Smooth muscle cell (in vitro differentiated cells): ENCODE measurements at regions not wholly inside any gene's neighbourhood (a gene's known extent, or its start where the extent isn't known, plus 50 kb on each side); places are given as distances from the start of the nearest gene placed in this dataset.

ENCODE experiments used
- DNase-seq: peaks from one replicate; lab custom pipeline; 2025; ENCODE audit not compliant: unreplicated experiment; lab: John Stamatoyannopoulos, UW
- H2AFZ ChIP-seq: fragments of 200-600 bp; sonication (generic); 2 replicates; pipeline ENCODE4 v1.6.0; 2016; ENCODE audit warnings: antibody characterized with exemption, low read depth, mild to moderate bottlenecking
- H3F3A ChIP-seq: fragments of 200-600 bp; sonication (generic); 2 replicates; pipeline ENCODE4 v1.6.0; 2017; ENCODE audit warnings: antibody characterized with exemption, low read depth
- H3K27ac ChIP-seq: fragments of 200-600 bp; sonication (generic); 2 replicates; pipeline ENCODE4 v1.5.1; 2016; ENCODE audit warnings: low read depth, mild to moderate bottlenecking
- H3K27me3 ChIP-seq: fragments of 200-600 bp; sonication (generic); 2 replicates; pipeline ENCODE4 v1.6.1; 2016; ENCODE audit warnings: low read depth, mild to moderate bottlenecking
- H3K36me3 ChIP-seq: fragments of 200-600 bp; sonication (generic); 2 replicates; pipeline ENCODE4 v1.5.1; 2016; ENCODE audit warnings: low read depth
- H3K4me1 ChIP-seq: fragments of 200-600 bp; sonication (generic); 2 replicates; pipeline ENCODE4 v1.5.1; 2016; ENCODE audit warnings: low read depth
- H3K4me2 ChIP-seq: fragments of 200-600 bp; sonication (generic); 2 replicates; pipeline ENCODE4 v1.6.0; 2016; ENCODE audit warnings: mild to moderate bottlenecking
- H3K4me3 ChIP-seq: fragments of 200-600 bp; sonication (generic); 2 replicates; pipeline ENCODE4 v1.5.1; 2016; ENCODE audit warnings: mild to moderate bottlenecking
- H3K79me2 ChIP-seq: fragments of 200-600 bp; sonication (generic); 2 replicates; pipeline ENCODE4 v1.6.0; 2016; ENCODE audit warnings: low read depth, mild to moderate bottlenecking
- H3K9ac ChIP-seq: fragments of 200-600 bp; sonication (generic); 2 replicates; pipeline ENCODE4 v1.6.0; 2016; ENCODE audit warnings: low read depth
- H3K9me3 ChIP-seq: fragments of 200-600 bp; sonication (generic); replicated peaks from 2 replicates; pipeline ENCODE4 v1.5.1; 2016; ENCODE audit warnings: low read depth
- H4K20me1 ChIP-seq: fragments of 200-600 bp; sonication (generic); 2 replicates; pipeline ENCODE4 v1.6.0; 2016; ENCODE audit warnings: low read depth
- WGBS: methylation state at CpG from one replicate; pipeline ENCODE4 v1.1.7; 2016; ENCODE audit warnings: low lambda C conversion rate; 5-methylcytosine and 5-hydroxymethylcytosine counted together
- TF ChIP-seq, protein P1 (sequence below): fragments of 200-600 bp; sonication (generic); IDR thresholded peaks from 2 replicates; pipeline ENCODE4 v1.5.1; 2017; ENCODE audit warnings: borderline replicate concordance, mild to moderate bottlenecking, antibody characterized with exemption; ENCODE audit not compliant: insufficient read depth, poor library complexity, severe bottlenecking

- Histone ChIP-seq H3K4me1 (no peaks in the 10 kb centered on the region), H3K27me3 (no peaks in the 10 kb centered on the region), H2AFZ (no peak overlapping the region), H3K9me3 (no peaks in the 10 kb centered on the region), H3K9ac (no peak overlapping the region), H3K4me3 (no peak overlapping the region), H3K36me3 (no peaks in the 10 kb centered on the region), H3F3A (no peaks in the 10 kb centered on the region), H4K20me1 (no peaks in the 10 kb centered on the region), H3K27ac (no peak overlapping the region), H3K79me2 (no peaks in the 10 kb centered on the region), H3K4me2 (no peak overlapping the region)
- TF ChIP-seq, protein P1, sequence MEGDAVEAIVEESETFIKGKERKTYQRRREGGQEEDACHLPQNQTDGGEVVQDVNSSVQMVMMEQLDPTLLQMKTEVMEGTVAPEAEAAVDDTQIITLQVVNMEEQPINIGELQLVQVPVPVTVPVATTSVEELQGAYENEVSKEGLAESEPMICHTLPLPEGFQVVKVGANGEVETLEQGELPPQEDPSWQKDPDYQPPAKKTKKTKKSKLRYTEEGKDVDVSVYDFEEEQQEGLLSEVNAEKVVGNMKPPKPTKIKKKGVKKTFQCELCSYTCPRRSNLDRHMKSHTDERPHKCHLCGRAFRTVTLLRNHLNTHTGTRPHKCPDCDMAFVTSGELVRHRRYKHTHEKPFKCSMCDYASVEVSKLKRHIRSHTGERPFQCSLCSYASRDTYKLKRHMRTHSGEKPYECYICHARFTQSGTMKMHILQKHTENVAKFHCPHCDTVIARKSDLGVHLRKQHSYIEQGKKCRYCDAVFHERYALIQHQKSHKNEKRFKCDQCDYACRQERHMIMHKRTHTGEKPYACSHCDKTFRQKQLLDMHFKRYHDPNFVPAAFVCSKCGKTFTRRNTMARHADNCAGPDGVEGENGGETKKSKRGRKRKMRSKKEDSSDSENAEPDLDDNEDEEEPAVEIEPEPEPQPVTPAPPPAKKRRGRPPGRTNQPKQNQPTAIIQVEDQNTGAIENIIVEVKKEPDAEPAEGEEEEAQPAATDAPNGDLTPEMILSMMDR = no peak
- DNase-seq = no peak
- 44% methylated on average over 1 of the region's 1 CpG for WGBS
Measured at GRCh38 chr7:35491233-35491632, 203.7 kb downstream of the HERPUD2 start.

GRCh38 chr7:35487841-35488240 is 207.1 kb downstream of the HERPUD2 start:
- H2AFZ ChIP-seq = no peak overlapping the region
- TF ChIP-seq, protein P1 = no peak
- H4K20me1 ChIP-seq = no peaks in the 10 kb centered on the region
- no peak overlapping the region for H3K27ac ChIP-seq
- no peak overlapping the region for H3K4me2 ChIP-seq
- DNase-seq = no peak
- 93% methylated on average over 2 of the region's 2 CpGs for WGBS
- no peak overlapping the region for H3K9ac ChIP-seq
- no peak overlapping the region for H3K4me3 ChIP-seq
- H3F3A ChIP-seq = no peaks in the 10 kb centered on the region
- no peaks in the 10 kb centered on the region for H3K79me2 ChIP-seq
- no peaks in the 10 kb centered on the region for H3K36me3 ChIP-seq
- H3K9me3 ChIP-seq = no peaks in the 10 kb centered on the region
- peaks cover 10% of the 10 kb centered on the region for H3K4me1 ChIP-seq
- H3K27me3 ChIP-seq = no peaks in the 10 kb centered on the region

DNA sequence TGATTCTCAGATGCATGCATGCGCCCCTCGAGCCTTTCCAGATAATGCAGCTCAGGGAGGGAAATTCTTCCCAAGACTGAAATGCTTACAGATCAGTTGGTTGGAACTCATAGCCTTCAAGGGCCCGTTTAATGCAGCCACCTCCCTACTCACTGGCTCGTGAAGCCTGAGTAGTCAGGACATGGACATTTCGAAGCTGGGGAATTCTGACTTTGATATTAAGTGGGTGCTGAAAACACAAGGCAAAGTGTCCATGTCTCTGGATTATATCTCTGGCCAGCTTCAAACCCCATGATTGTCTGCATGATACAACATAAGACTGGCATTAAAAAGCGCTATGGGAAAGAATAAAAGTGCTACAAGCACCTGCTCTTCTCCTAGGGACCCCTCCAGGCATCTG is 207.5 kb downstream of the HERPUD2 start:
- no peaks in the 10 kb centered on the region for H4K20me1 ChIP-seq
- TF ChIP-seq, protein P1 = no peak
- H3K36me3 ChIP-seq = no peaks in the 10 kb centered on the region
- no peak overlapping the region for H3K9ac ChIP-seq
- H3K4me1 ChIP-seq = peaks cover 10% of the 10 kb centered on the region
- H3F3A ChIP-seq = no peaks in the 10 kb centered on the region
- no peak overlapping the region for H2AFZ ChIP-seq
- no peaks in the 10 kb centered on the region for H3K79me2 ChIP-seq
- H3K4me2 ChIP-seq = no peak overlapping the region
- no peak for DNase-seq
- no peaks in the 10 kb centered on the region for H3K9me3 ChIP-seq
- no peaks in the 10 kb centered on the region for H3K27me3 ChIP-seq
- H3K27ac ChIP-seq = no peak overlapping the region
- no peak overlapping the region for H3K4me3 ChIP-seq
- WGBS = 86% methylated on average over 6 of the region's 6 CpGs

DNA sequence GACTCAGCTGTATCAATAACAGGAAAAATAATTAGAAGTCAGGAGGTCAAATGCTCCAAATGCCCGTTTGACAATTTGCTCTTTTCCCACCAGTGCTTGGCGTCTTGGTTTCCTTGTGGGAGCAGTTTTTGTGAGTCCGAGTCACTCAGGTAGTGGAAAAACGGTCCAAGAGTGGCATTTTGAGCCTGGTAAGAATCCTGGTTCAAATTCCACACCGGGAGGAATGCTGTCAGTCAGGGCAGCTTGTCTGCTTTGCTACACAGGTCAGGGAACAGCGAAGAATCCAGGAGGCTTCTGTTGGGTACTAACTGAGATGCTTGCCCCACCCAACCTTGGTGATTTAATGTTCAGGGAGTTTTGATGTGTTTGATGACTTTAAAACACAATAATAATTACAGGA is 209.5 kb downstream of the HERPUD2 start:
- Histone ChIP-seq H2AFZ (peak overlapping the region; percentile 41), H3K27me3 (no peaks in the 10 kb centered on the region), H3K4me2 (no peak overlapping the region), H3K4me1 (peaks cover 13% of the 10 kb centered on the region), H3F3A (no peaks in the 10 kb centered on the region), H3K27ac (no peak overlapping the region), H3K9ac (no peak overlapping the region), H4K20me1 (no peaks in the 10 kb centered on the region), H3K9me3 (no peaks in the 10 kb centered on the region), H3K79me2 (no peaks in the 10 kb centered on the region), H3K36me3 (no peaks in the 10 kb centered on the region), H3K4me3 (no peak overlapping the region)
- DNase-seq = no peak
- 56% methylated on average over 6 of the region's 6 CpGs for whole genome bisulfite sequencing
- TF ChIP-seq, protein P1 = no peak
